HepG2 (cell line): ENCODE measurements at regions not wholly inside any gene's neighbourhood (a gene's known extent, or its start where the extent isn't known, plus 50 kb on each side); places are given as distances from the start of the nearest gene placed in this dataset.

Source experiments
- MAF1 ChIP-seq: sonication (generic); formaldehyde crosslinking; IDR thresholded peaks from 2 replicates; pipeline ENCODE4 v1.5.0; 2020; ENCODE audit warnings: missing genetic modification reagents, borderline replicate concordance
- MXD1 ChIP-seq: sonication (generic); formaldehyde crosslinking; IDR thresholded peaks from 2 replicates; pipeline ENCODE4 v1.4.0; 2020; ENCODE audit warnings: mild to moderate bottlenecking, missing genetic modification reagents
- SMC3 ChIP-seq: IDR thresholded peaks from 2 replicates; pipeline ENCODE4 v1.6.1; 2011; ENCODE audit warnings: low read length, improper control_type of control experiment
- SRY ChIP-seq: sonication (generic); formaldehyde crosslinking; IDR thresholded peaks from 2 replicates; pipeline ENCODE4 v1.8.0; 2022; ENCODE audit warnings: mild to moderate bottlenecking, missing genetic modification reagents
- TAF1 ChIP-seq: sonication (generic); formaldehyde crosslinking; IDR thresholded peaks from 2 replicates; pipeline ENCODE4 v1.4.0; 2020; ENCODE audit warnings: missing genetic modification reagents
- ZKSCAN8 ChIP-seq: IDR thresholded peaks from 2 replicates; pipeline ENCODE4 v1.6.1; 2016; ENCODE audit warnings: borderline replicate concordance, missing genetic modification reagents, missing compliant biosample characterization
- ZNF446 ChIP-seq: sonication (generic); formaldehyde crosslinking; IDR thresholded peaks from 2 replicates; pipeline ENCODE4 v1.5.0; 2020; ENCODE audit warnings: mild to moderate bottlenecking, missing genetic modification reagents
- TF ChIP-seq, protein P1 (sequence below): sonication (generic); formaldehyde crosslinking; IDR thresholded peaks from 2 replicates; pipeline ENCODE4 v1.4.0; 2020; ENCODE audit warnings: mild to moderate bottlenecking, missing genetic modification reagents
- TF ChIP-seq, protein P2 (sequence below): sonication (generic); formaldehyde crosslinking; IDR thresholded peaks from 2 replicates; pipeline ENCODE4 v1.5.1; 2020; ENCODE audit warnings: missing genetic modification reagents, mild to moderate bottlenecking, borderline replicate concordance
- TF ChIP-seq, protein P3 (sequence below): sonication (generic); formaldehyde crosslinking; IDR thresholded peaks from 2 replicates; pipeline ENCODE4 v1.4.0; 2020; ENCODE audit warnings: mild to moderate bottlenecking, missing genetic modification reagents
- TF ChIP-seq, protein P4 (sequence below): fragments of 450-650 bp; IDR thresholded peaks from 2 replicates; pipeline ENCODE4 v1.6.1; 2017; ENCODE audit warnings: mild to moderate bottlenecking
- TF ChIP-seq, protein P5 (sequence below): sonication (generic); formaldehyde crosslinking; IDR thresholded peaks from 2 replicates; pipeline ENCODE4 v1.8.1; 2023; ENCODE audit warnings: mild to moderate bottlenecking, inconsistent platforms, moderate library complexity, missing genetic modification reagents, borderline replicate concordance

- TF ChIP-seq, protein P1, sequence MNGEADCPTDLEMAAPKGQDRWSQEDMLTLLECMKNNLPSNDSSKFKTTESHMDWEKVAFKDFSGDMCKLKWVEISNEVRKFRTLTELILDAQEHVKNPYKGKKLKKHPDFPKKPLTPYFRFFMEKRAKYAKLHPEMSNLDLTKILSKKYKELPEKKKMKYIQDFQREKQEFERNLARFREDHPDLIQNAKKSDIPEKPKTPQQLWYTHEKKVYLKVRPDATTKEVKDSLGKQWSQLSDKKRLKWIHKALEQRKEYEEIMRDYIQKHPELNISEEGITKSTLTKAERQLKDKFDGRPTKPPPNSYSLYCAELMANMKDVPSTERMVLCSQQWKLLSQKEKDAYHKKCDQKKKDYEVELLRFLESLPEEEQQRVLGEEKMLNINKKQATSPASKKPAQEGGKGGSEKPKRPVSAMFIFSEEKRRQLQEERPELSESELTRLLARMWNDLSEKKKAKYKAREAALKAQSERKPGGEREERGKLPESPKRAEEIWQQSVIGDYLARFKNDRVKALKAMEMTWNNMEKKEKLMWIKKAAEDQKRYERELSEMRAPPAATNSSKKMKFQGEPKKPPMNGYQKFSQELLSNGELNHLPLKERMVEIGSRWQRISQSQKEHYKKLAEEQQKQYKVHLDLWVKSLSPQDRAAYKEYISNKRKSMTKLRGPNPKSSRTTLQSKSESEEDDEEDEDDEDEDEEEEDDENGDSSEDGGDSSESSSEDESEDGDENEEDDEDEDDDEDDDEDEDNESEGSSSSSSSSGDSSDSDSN (CRISPR knock-in tag), result peak; percentile 67; the same call in 1 of the 2 replicates
- no peak for TF ChIP-seq MAF1 (CRISPR knock-in tag)
- TF ChIP-seq, protein P2, sequence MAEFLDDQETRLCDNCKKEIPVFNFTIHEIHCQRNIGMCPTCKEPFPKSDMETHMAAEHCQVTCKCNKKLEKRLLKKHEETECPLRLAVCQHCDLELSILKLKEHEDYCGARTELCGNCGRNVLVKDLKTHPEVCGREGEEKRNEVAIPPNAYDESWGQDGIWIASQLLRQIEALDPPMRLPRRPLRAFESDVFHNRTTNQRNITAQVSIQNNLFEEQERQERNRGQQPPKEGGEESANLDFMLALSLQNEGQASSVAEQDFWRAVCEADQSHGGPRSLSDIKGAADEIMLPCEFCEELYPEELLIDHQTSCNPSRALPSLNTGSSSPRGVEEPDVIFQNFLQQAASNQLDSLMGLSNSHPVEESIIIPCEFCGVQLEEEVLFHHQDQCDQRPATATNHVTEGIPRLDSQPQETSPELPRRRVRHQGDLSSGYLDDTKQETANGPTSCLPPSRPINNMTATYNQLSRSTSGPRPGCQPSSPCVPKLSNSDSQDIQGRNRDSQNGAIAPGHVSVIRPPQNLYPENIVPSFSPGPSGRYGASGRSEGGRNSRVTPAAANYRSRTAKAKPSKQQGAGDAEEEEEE (CRISPR knock-in tag), result no peak
- TF ChIP-seq SMC3, result peak; percentile 28; the same call in 1 of the 2 replicates
- TF ChIP-seq MXD1, result peak; percentile 85
- no peak for TF ChIP-seq SRY
- TF ChIP-seq, protein P3, sequence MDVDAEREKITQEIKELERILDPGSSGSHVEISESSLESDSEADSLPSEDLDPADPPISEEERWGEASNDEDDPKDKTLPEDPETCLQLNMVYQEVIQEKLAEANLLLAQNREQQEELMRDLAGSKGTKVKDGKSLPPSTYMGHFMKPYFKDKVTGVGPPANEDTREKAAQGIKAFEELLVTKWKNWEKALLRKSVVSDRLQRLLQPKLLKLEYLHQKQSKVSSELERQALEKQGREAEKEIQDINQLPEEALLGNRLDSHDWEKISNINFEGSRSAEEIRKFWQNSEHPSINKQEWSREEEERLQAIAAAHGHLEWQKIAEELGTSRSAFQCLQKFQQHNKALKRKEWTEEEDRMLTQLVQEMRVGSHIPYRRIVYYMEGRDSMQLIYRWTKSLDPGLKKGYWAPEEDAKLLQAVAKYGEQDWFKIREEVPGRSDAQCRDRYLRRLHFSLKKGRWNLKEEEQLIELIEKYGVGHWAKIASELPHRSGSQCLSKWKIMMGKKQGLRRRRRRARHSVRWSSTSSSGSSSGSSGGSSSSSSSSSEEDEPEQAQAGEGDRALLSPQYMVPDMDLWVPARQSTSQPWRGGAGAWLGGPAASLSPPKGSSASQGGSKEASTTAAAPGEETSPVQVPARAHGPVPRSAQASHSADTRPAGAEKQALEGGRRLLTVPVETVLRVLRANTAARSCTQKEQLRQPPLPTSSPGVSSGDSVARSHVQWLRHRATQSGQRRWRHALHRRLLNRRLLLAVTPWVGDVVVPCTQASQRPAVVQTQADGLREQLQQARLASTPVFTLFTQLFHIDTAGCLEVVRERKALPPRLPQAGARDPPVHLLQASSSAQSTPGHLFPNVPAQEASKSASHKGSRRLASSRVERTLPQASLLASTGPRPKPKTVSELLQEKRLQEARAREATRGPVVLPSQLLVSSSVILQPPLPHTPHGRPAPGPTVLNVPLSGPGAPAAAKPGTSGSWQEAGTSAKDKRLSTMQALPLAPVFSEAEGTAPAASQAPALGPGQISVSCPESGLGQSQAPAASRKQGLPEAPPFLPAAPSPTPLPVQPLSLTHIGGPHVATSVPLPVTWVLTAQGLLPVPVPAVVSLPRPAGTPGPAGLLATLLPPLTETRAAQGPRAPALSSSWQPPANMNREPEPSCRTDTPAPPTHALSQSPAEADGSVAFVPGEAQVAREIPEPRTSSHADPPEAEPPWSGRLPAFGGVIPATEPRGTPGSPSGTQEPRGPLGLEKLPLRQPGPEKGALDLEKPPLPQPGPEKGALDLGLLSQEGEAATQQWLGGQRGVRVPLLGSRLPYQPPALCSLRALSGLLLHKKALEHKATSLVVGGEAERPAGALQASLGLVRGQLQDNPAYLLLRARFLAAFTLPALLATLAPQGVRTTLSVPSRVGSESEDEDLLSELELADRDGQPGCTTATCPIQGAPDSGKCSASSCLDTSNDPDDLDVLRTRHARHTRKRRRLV, result peak; percentile 41; the same call in 1 of the 2 replicates
- no peak for TF ChIP-seq ZKSCAN8 (CRISPR knock-in tag)
- TF ChIP-seq ZNF446 (CRISPR knock-in tag), result no peak
- TF ChIP-seq, protein P4, sequence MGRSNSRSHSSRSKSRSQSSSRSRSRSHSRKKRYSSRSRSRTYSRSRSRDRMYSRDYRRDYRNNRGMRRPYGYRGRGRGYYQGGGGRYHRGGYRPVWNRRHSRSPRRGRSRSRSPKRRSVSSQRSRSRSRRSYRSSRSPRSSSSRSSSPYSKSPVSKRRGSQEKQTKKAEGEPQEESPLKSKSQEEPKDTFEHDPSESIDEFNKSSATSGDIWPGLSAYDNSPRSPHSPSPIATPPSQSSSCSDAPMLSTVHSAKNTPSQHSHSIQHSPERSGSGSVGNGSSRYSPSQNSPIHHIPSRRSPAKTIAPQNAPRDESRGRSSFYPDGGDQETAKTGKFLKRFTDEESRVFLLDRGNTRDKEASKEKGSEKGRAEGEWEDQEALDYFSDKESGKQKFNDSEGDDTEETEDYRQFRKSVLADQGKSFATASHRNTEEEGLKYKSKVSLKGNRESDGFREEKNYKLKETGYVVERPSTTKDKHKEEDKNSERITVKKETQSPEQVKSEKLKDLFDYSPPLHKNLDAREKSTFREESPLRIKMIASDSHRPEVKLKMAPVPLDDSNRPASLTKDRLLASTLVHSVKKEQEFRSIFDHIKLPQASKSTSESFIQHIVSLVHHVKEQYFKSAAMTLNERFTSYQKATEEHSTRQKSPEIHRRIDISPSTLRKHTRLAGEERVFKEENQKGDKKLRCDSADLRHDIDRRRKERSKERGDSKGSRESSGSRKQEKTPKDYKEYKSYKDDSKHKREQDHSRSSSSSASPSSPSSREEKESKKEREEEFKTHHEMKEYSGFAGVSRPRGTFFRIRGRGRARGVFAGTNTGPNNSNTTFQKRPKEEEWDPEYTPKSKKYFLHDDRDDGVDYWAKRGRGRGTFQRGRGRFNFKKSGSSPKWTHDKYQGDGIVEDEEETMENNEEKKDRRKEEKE, result no peak
- TF ChIP-seq TAF1 (CRISPR knock-in tag), result peak; percentile 74
- TF ChIP-seq, protein P5, sequence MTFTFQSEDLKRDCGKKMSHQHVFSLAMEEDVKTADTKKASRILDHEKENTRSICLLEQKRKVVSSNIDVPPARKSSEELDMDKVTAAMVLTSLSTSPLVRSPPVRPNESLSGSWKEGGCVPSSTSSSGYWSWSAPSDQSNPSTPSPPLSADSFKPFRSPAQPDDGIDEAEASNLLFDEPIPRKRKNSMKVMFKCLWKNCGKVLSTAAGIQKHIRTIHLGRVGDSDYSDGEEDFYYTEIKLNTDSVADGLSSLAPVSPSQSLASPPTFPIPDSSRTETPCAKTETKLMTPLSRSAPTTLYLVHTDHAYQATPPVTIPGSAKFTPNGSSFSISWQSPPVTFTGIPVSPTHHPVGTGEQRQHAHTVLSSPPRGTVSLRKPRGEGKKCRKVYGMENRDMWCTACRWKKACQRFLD (CRISPR knock-in tag), result peak; percentile 75; the same call in 1 of the 2 replicates
Measured at GRCh38 chr13:33610438-33611120, 207.4 kb upstream of the RFC3 start (continued).
